OCI-LY3 (cell line): ENCODE measurements at regions not wholly inside any gene's neighbourhood (a gene's known extent, or its start where the extent isn't known, plus 50 kb on each side); places are given as distances from the start of the nearest gene placed in this dataset.

Source experiments
- H2AFZ ChIP-seq: fragments of 200-600, 300-600 bp; shearing (Covaris generic); 2 replicates; pipeline ENCODE4 v1.6.0; 2014; ENCODE audit warnings: antibody characterized with exemption, low read depth, low read length
- H3K27ac ChIP-seq: fragments of 200-600, 300-600 bp; sonication (generic); 2 replicates; pipeline ENCODE4 v1.5.1; 2014; ENCODE audit warnings: mild to moderate bottlenecking, low read length, moderate library complexity, mixed read lengths
- H3K27me3 ChIP-seq: fragments of 200-600, 300-600 bp; sonication (generic); 2 replicates; pipeline ENCODE4 v1.6.1; 2014; ENCODE audit warnings: low read depth, low read length, mixed read lengths
- H3K36me3 ChIP-seq: fragments of 200-600, 300-600 bp; sonication (generic); replicated peaks from 2 replicates; pipeline ENCODE3; 2014; ENCODE audit warnings: low read depth, low read length, mixed read lengths
- H3K4me1 ChIP-seq: fragments of 300-600, 200-600 bp; sonication (generic); 2 replicates; pipeline ENCODE4 v1.6.1; 2014; ENCODE audit warnings: low read length, mixed read lengths
- H3K4me2 ChIP-seq: fragments of 200-600, 300-600 bp; sonication (generic); 2 replicates; pipeline ENCODE4 v1.6.1; 2014; ENCODE audit warnings: low read length, mixed read lengths
- H3K4me3 ChIP-seq: fragments of 300-600, 200-600 bp; sonication (generic); 2 replicates; pipeline ENCODE4 v1.5.1; 2014; ENCODE audit warnings: antibody characterized with exemption, mild to moderate bottlenecking, low read length, moderate library complexity
- H3K79me2 ChIP-seq: fragments of 300-600, 200-600 bp; shearing (Covaris generic); 2 replicates; pipeline ENCODE4 v1.6.1; 2014; ENCODE audit warnings: mild to moderate bottlenecking, low read length, mixed read lengths
- H3K9ac ChIP-seq: fragments of 300-600, 200-600 bp; shearing (Covaris generic); 2 replicates; pipeline ENCODE4 v1.6.0; 2014; ENCODE audit warnings: mild to moderate bottlenecking, low read length, moderate library complexity
- H3K9me3 ChIP-seq: fragments of 200-600, 300-600 bp; shearing (Covaris generic); 2 replicates; pipeline ENCODE4 v1.6.1; 2014; ENCODE audit warnings: low read length, mixed read lengths; ENCODE audit not compliant: insufficient read depth
- H4K20me1 ChIP-seq: fragments of 200-600, 300-600 bp; sonication (generic); 2 replicates; pipeline ENCODE4 v1.6.1; 2016; ENCODE audit warnings: low read length, mixed read lengths; ENCODE audit not compliant: insufficient read depth
- EZH2phosphoT487 ChIP-seq: fragments of 200-600 bp; shearing (Covaris generic); IDR thresholded peaks from 2 replicates; pipeline ENCODE4 v1.6.1; 2018; ENCODE audit warnings: antibody characterized with exemption, mixed run types, low read depth
- TF ChIP-seq, protein P1 (sequence below): fragments of 200-600, 300-600 bp; sonication (generic); IDR thresholded peaks from 2 replicates; pipeline ENCODE4 v1.5.1; 2014; ENCODE audit warnings: antibody characterized with exemption, low read length, low read depth

DNA sequence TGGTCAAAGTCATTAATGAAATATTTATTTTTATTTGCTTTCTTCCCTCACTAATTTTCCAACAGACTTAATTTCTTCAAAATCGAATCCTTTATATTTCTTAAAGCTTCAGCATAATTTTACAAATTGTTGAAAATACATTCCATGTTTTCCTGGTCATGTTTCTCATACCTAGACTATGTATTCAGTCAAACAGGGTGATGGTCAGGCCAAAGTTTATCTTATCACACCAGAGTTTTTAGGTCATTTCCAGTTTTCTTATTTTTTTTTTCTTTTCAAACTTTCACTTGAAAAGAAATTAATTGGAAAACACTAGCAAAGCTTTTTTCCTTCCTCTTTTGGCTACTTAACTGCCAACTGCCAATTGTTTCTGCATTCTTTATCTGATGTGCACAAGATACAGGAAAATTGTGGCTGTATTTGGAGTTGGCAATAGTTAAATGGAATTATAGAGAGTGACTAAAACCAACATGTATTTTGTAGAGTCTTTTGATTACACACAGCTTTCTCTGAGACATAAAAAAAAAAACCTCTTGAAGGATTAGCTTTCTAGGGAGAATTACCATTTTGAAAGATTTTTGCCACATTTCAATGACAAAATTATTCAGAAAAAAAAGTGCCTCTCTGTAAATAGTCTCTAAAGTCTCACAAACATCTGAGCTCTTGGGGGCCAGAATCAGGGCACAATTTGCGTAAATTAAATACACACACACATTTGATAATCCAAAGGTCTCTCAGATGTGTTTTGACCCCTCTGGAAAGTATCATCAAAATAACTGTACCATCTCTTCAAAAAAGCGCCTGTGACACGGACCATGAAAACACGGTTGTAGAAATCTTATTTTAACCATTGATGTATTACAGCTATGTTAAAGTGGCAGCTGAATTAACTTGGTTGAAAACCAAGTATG is 603.2 kb upstream of the KCNMB2 start:
- no peaks in the 10 kb centered on the region for H3K79me2 ChIP-seq
- no peak overlapping the region for H3K4me3 ChIP-seq
- H4K20me1 ChIP-seq = no peaks in the 10 kb centered on the region
- H3K27ac ChIP-seq = no peak overlapping the region
- no peak overlapping the region for H2AFZ ChIP-seq
- peaks cover 26% of the 10 kb centered on the region for H3K4me1 ChIP-seq
- TF ChIP-seq, protein P1, sequence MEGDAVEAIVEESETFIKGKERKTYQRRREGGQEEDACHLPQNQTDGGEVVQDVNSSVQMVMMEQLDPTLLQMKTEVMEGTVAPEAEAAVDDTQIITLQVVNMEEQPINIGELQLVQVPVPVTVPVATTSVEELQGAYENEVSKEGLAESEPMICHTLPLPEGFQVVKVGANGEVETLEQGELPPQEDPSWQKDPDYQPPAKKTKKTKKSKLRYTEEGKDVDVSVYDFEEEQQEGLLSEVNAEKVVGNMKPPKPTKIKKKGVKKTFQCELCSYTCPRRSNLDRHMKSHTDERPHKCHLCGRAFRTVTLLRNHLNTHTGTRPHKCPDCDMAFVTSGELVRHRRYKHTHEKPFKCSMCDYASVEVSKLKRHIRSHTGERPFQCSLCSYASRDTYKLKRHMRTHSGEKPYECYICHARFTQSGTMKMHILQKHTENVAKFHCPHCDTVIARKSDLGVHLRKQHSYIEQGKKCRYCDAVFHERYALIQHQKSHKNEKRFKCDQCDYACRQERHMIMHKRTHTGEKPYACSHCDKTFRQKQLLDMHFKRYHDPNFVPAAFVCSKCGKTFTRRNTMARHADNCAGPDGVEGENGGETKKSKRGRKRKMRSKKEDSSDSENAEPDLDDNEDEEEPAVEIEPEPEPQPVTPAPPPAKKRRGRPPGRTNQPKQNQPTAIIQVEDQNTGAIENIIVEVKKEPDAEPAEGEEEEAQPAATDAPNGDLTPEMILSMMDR = no peak
- TF ChIP-seq EZH2phosphoT487 = no peak
- H3K27me3 ChIP-seq = peaks cover 35% of the 10 kb centered on the region
- H3K4me2 ChIP-seq = no peak overlapping the region
- H3K9me3 ChIP-seq = no peaks in the 10 kb centered on the region
- H3K9ac ChIP-seq = no peak overlapping the region
- no peaks in the 10 kb centered on the region for H3K36me3 ChIP-seq

DNA sequence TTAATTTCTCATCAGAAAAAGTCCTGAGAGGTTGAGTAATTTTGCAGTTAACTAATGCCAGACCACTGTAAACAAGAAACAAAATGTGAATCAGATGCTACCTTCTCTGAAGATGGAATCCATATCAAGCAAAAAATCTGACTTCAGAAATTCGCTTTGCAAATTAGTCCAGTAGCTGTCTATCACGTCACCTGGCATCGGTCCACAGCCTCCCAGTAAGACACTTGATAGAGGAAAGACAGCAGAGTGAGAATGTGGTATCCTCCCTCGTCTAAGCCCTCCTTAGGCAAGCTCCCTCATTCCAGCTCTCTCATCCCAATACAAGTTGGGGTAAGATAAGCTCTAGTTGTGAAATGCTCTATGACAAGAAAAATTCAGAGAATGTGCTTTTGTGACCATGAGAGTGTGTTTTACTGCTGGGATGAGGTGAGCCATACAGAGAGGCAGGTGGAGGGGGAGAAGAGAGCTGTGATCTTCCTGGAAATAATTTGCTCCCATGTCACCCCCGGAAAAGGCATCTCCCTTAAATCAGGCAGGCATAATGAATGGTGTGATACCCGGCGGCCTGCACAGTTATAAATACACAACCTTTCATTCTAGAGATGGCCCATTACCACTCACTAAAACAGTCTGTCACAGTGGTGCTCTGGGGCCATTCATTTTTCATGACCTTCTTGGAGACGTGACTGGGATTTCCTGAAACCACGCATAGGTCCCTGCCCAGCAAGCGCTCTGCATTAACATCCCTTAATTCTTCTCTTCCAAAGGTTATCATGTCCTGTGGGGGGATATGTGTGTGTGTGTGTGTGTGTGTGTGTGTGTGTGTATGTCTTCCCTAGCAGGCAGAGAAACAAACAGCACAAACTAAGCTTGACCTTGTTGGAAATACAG is 602.0 kb upstream of the KCNMB2 start:
- no peak overlapping the region for H3K9ac ChIP-seq
- TF ChIP-seq EZH2phosphoT487 = no peak
- TF ChIP-seq, protein P1 = no peak
- H3K36me3 ChIP-seq = no peaks in the 10 kb centered on the region
- H3K79me2 ChIP-seq = no peaks in the 10 kb centered on the region
- H3K4me1 ChIP-seq = peaks cover 14% of the 10 kb centered on the region
- no peaks in the 10 kb centered on the region for H3K9me3 ChIP-seq
- H2AFZ ChIP-seq = no peak overlapping the region
- H3K4me3 ChIP-seq = no peak overlapping the region
- H4K20me1 ChIP-seq = no peaks in the 10 kb centered on the region
- peaks cover 26% of the 10 kb centered on the region for H3K27me3 ChIP-seq
- no peak overlapping the region for H3K27ac ChIP-seq
- H3K4me2 ChIP-seq = no peak overlapping the region

DNA sequence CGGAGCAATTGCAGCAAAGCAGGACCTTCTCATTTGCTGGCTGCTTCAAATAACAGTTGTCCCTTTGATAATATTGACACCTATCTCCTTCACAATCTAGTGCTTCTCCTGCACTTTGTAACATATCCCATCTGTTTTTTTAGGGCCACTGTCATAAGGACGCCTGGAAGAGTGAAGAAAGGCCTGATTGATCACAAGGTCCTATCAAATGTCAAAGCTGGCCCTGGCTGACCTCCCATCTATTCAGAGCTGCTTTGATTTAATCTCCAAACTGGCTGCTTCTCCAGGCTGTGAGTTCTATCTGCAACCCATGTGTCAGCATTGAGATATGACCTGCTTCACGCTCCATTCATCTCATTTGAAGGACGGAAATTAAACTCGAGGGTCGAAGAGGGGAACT is 601.2 kb upstream of the KCNMB2 start:
- Histone ChIP-seq H2AFZ (0 out of 2 replicates have a peak overlapping the region, but pooled peaks have one; percentile 26), H4K20me1 (no peaks in the 10 kb centered on the region), H3K9me3 (no peaks in the 10 kb centered on the region), H3K27ac (no peak overlapping the region), H3K9ac (no peak overlapping the region), H3K36me3 (no peaks in the 10 kb centered on the region), H3K4me2 (0 out of 2 replicates have a peak overlapping the region, but pooled peaks have one; percentile 34), H3K79me2 (no peaks in the 10 kb centered on the region), H3K4me1 (peaks cover 13% of the 10 kb centered on the region), H3K27me3 (peaks cover 18% of the 10 kb centered on the region), H3K4me3 (no peak overlapping the region)
- TF ChIP-seq, protein P1 = no peak
- no peak for TF ChIP-seq EZH2phosphoT487

DNA sequence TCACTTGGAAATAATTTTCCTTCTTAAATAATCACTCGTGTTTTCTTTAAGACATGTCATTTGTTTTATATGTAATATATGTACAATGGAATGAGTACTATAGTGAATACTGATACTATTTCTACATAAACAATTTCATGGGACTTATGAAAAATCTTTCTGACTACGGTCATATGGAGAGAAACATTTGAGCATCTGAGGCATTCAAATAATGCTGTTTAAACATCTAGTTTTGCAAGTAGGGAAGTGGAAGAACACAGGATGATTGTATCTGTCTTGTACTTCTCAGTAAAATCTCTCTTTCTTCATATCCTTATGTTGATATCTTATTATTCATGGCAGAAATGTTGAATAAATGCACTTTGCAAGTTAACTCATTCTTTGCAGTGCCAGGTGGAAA is 599.5 kb upstream of the KCNMB2 start:
- Histone ChIP-seq H3K79me2 (no peaks in the 10 kb centered on the region), H4K20me1 (no peaks in the 10 kb centered on the region), H3K4me1 (peaks cover 13% of the 10 kb centered on the region), H3K4me3 (no peak overlapping the region), H3K27me3 (peaks cover 4% of the 10 kb centered on the region; the same call in 1 of the 2 replicates), H2AFZ (no peak overlapping the region), H3K9me3 (no peaks in the 10 kb centered on the region), H3K27ac (no peak overlapping the region), H3K9ac (no peak overlapping the region), H3K4me2 (no peak overlapping the region), H3K36me3 (no peaks in the 10 kb centered on the region)
- TF ChIP-seq, protein P1 = no peak
- no peak for TF ChIP-seq EZH2phosphoT487
